Inflammatory macrophage treated with lipopolysaccharide for 4 hours (primary cell): ENCODE measurements at regions not wholly inside any gene's neighbourhood (a gene's known extent, or its start where the extent isn't known, plus 50 kb on each side); places are given as distances from the start of the nearest gene placed in this dataset.

ENCODE experiments used
- DNase-seq: peaks from one replicate; pipeline ENCODE4 v3.0.0-alpha.2; 2020

DNA sequence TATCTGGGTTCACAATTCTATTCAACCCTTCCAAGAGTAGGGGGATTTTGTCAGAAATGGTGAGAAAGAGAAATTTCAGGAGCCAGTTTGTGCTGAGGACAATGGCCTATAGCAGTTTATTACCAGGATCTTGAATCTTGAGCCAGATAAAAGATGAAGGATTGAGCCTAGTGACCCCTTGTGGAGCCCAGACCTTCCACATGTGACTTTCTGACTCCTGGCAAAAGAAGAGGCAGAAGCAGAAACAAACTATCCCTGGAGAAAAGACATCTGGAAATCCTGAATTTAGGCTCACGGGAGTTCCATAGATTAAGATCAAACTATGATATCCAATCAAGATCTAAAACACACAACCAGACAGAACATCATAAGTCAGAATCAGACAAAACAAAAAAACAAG is 60.9 kb upstream of the CHRM2 start:
- no peak for DNase-seq

DNA sequence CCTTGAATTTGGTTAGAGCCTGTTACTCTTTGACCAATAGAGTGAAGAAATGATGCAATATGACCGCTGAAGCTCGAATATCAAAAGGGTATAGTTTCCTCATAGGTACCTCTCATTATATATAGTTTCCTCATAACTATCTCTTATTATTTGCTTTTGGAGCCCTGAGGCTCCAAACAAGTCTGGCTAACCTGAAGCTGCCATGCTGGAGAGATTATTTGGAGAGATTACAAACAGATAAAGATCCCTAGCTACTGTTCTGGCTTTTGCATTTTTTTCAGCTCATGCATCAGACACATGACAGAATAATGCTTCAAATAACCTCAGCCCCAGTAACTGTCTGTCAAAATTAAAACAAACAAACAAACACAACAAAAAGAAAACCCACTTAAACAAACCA is 65.4 kb upstream of the CHRM2 start:
- no peak for DNase-seq

DNA sequence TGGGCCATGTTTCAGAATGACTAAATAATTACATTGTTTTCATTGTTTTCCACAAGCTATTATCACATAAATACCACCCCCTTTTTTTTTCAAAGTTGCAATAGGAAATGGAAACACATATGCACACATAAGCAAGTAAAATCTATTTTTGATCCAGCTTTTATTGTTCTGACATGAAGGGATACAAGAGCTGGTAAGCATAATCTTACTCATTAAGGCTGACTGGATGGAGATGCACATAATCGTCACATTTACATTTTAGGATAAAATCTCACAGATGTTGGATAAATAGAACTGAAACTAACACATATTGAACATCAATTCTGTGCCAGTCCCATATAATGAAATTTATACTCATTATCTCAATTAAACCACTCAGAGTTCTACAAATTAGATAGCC is 84.5 kb upstream of the CHRM2 start:
- DNase-seq, result no peak

DNA sequence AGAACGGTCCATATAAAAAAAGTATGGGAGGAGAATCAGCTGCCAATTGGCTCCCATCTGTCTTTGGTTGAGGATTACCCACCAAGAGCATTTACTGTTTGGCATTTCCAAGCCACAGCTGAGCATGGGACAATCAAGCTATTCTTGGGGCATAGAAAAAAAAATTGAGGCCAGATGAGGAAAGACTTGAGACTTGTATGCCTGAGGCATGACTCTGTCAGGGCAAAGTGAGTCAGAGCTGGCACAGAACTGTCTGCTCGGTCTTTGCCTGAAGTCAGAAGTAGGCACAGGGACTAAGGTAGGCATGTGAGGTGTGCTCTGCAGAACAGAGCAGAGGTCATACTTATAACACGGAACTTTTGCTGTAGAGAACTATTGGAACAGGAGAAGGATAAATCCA is 126.5 kb upstream of the CHRM2 start:
- no peak for DNase-seq

DNA sequence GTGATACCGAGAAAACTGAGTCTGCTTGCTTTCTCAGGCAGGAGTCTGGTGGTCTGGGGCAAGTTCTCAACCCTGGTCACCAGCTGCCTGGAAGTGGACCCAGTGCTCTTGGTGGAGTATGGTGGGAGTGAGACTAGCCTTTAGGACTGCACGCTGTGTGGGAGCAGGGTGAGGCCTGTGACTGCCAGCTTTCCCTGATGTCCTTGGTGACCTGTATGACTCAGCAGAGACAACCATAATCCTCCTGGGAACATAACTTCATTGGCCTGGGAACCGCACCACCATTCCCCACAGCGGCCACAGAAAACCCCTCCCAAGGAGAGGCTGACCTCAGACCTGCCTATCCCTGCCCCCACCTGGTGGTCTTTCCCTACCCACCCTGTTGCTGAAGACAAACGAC is 139.5 kb upstream of the CHRM2 start:
- DNase-seq, result no peak

DNA sequence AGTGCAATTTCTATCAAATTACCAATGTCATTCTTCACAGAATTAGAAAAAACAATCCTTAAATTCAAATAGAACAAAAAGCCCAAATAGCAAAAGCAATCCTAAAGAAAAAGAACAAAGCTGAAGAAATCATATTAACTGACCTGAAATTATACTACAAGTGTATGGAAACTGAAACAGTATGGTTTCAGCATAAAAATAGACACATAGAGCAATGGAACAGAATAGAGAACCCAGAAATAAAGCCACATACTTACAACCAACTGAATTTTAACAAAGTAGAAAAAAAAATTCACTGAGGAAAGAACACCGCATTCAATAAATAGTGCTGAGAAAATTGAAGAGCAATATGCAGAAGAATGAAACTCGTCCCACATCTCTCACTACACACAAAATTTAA is 142.0 kb upstream of the CHRM2 start:
- no peak for DNase-seq

DNA sequence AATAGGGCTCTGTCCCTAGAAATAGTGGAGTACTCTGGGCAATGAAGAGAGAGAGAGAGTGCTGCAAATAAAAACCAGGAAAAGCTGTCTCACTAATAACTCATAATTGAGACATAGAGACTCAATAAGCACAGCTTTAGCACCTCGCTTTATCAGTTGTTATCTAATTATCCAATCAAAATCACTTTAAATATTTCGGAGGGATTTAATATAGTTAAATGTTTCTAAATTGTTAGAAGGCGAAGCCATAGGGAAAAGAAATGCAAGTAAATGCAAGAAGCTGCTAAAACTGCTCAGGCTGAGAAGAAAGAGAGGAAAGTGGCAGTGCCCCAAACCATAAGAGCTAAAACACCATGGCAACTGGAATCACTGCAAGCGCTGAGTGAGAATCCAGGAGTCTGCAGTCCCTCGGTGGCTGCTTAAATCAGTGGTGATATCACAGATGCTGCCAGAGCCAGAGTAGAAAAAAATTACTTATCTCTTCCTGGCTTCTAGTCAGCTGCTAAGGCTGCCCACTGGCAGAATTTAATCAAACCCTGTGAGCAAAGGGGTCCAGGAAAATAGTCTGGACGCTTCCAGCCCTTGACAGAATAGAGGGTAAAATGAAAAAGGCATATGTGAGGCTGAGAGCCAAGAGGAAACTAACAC is 150.4 kb upstream of the CHRM2 start:
- DNase-seq, result no peak

DNA sequence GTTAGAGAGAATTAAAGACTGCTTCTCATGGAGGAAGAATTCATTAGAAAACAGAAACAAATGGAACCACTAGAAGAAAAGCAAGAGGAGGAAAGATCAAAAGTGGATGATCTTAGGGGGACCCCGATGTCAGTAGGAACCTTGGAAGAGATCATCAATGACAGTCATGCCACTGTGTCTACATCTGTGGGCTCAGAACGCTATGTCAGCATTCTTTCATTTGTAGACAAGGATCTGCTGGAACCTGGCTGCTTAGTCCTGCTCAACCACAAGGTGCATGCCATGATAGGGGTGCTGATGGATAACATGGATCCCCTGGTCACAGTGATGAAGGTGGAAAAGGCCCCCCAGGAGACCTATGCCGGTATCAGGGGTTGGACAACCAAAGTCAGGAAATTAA is 154.4 kb upstream of the CHRM2 start:
- DNase-seq, result no peak

DNA sequence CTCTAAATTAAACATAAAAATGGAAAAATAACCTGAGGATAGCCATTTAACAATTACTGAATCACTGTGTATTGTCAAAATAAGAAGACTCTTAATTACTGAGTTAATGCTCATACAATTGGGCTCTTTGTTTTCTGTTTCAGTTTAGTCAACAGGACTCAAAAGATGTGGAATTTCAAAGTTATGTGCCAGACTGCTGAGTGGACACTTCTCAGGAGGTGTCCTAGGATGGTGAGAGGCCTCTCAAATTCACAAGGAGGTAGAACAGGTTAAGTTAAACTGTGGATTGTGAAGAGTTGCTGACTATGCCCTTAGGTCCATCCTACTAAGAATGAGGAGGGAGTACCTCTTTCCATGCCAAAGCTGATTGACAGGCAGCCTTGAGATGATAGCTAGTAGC is 157.7 kb upstream of the CHRM2 start:
- no peak for DNase-seq

DNA sequence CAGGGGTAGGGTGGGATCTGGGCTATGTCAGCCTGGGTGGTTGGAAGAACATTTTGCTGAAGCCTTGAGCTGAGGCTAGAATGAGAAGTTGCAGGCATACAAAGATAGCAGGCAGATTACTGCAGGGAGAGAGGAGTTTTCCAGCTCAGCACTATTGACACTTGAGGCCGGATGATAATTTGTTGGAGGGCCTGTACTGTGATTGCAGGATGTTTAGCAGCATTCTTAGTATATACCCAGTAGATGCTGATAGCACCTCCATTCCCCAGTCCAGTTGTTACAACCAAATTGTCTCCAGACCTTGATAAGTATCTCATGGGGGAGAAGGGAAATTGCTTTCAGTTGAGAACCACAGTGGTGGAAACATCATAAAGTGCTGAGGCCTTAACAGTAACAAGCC is 158.6 kb upstream of the CHRM2 start:
- no peak for DNase-seq

DNA sequence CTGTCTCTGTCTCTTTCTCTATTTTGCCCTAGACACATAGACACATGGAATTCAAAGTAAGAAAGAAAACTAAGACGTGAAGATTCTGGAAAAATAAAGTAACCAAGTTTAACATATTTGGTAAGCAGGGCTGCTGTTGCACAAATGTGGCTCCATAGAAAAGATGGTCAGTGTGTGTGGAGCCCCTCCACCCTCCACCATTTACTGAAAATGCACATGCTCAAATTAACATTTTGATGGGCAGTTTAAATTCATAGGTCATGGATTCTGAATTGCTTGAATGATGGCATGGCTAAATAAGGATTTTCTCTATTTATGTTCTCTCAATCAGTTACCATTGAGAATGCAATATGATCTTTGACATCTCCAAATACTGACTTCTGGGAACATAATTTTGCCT is 165.5 kb upstream of the CHRM2 start:
- no peak for DNase-seq

DNA sequence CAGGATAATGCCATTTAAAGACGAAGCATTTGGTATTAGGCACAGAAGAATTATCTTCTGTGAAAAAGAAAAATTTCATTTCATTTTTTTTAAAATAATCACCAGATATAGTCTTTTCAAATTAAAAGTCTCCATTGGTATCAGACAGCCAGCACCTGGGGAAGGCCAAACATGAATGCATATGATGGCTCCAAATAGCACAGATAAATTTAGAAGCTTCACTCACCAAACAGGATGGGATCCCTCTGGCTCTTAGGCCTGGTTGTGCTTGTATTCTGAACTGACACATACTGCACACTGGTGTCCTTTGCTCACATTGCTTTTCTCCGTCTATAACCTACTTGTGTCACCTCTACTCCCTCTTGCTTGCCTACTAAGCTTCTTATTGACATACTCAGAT is 169.5 kb upstream of the CHRM2 start:
- no peak for DNase-seq

DNA sequence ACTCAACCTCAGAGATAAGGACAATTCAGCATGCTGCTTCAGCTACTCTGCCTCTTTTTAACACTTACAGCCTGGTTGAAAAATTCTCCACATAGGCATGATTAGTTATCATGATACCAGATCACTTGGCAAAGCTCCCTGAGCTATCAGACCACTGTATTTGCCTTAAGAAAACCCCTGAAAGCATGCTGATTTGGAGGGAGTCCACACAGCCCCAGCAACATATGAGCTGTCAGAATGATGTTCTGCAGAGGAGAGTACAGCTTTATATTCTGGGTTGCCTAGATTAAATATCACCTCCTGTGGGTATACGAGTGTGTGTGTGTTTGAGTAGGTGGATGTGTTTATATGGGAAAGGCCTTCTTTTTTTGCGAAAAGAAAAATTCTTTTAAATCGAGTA is 170.2 kb upstream of the CHRM2 start:
- DNase-seq, result no peak

DNA sequence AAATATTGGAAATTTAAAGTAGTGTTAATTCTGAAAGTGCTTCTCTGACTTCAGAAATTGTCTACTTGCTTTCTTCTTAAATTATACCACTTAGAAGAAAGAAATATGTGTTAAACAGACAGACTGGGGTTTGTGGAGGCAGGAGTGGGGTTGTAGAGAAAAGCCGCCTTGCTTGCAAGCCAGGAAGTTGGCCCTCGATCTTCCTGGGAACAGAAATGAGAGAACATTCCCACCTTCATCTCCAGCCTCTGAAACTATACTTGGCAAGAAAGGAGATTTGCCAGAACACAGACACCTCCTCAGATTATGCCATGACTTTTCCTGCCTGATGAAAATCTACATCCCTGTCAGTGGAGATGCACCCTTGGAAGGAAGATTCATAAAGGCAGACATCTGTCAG is 171.2 kb upstream of the CHRM2 start:
- no peak for DNase-seq

DNA sequence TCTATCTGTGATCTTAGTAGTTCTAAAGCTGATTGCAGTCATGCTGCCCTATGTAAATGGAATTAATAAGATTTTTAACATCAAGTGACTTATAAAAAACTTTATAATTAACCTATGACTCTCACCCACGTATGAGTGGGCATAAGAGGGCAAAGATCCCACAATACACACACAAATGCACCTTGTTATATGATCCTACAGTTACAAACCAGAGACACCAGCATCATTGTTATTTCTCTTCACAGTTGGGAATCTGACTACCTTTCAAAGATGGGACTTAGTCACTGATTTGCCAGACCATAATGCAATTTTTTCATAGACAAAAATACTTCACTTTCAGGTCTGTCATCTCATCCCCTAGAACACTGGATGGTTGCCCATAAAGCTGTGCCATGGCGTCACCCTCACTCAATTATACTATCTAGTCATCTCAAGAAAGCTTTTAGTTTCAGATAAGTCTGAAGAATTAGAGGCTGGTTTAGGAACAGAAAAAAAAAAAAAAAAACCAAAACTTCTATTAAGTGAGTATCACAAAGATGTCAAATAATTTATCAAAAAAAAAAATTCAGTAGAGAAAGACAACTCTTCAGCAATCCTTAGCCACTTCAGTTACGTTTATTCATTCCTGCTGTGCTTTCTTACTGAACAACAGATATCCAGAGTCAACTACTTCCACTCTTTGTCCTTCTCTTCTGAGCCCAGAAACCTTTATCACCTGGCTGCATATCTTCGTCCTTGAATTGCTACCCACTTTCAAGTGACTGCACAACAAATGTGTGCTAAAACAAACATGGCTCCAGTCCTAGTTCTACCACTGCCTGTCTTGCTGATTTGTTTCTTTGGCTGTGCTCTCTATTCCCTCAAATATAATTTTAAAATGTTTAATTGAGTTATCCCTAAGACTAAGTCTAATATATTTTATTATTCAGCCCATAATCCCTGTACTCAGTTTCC is 175.0 kb upstream of the CHRM2 start:
- DNase-seq, result no peak

DNA sequence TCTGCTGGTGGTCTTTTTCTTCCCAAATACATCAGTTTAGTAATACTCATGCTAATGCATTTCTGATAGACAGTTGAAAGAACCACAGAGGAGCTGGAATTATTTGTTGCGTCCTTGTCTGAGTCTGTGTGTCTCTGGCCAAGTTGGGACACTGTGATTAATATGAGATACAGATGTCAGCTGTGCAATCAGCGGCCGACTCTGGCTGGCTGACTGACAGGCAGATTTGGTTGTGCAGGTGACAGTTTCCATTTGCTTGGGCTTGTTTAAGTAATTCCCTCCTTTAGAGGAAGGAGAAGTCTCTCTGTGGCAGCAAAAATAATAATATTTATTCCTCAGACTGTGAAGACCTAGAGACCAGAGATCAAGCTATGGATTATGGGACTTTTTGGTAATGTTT is 176.2 kb upstream of the CHRM2 start:
- no peak for DNase-seq

DNA sequence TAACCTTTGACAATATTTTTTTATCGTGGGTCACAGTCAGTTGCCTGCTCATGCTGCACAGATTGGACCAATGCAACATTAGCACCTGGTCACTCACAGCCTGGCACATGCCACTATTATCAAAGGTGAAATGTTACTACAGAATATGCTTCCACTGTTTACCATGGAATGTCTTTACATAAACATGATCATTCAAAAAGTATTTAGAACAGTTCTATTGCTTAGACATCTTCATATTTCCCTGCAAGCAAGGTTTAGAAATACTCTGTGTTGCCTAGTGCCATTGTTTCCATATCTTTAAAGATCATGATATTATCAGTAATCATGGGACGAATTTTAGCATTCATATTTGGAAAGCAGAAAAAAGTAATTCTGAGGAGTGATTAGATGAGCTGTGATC is 179.9 kb upstream of the CHRM2 start:
- no peak for DNase-seq

DNA sequence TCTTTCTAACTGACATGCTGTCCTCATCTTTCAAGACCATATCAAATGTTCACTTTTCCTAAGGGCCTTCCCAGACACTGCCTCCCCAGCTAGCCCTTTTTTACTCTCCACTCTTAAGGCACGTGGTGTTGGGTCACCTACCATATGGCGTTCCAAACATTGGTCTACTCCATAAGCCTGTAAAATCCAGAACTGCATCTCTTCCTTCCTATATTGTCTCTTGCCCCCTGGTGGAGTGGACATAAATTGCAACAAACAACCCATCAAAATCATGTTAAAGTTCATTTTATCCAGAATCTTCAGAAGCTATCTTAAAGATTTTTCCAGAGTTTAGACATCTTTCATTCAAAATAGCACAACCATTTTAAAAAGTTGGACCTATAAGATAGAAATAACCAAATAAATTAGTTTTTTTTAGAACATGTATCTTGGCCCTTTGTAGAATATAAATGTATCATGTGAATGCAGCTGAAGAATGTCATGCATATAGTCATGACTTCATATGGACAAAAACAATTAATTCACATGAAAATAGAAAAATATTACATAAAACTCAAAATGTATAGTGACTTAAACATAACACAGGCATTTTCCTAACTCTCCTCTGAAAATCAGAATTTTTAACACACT is 180.6 kb upstream of the CHRM2 start:
- peak; percentile 26 for DNase-seq

DNA sequence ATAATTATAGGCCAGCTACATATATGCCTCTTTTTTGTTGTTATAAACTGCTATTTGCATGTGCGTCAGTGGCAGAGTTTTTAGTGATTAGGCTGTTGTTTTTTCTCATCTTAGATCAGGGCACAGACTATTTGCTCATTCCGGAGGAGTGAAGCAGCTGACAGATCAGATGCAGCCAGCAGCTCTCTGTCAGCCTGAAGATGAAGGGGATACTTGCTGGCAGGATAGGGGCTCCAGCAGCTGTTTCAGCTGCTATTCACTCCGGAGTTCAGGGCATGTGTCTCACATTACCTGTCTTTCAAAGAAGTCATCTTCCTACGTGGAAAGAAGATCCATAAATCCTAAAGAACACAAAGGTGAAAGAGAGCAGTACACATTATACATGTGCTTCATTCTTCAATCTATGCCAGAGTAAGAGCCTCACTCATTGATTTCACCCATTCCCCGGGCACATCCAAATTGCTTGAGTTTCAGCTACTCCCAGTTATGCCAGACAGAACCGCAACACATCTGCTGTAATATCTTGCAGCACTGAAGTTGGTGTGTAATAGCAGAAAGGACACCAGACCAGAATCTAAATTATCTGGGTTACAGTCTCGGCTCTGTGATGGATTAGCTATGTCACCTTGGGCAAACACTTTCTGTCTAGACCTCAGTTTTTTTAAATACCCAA is 182.8 kb upstream of the CHRM2 start:
- DNase-seq, result no peak

DNA sequence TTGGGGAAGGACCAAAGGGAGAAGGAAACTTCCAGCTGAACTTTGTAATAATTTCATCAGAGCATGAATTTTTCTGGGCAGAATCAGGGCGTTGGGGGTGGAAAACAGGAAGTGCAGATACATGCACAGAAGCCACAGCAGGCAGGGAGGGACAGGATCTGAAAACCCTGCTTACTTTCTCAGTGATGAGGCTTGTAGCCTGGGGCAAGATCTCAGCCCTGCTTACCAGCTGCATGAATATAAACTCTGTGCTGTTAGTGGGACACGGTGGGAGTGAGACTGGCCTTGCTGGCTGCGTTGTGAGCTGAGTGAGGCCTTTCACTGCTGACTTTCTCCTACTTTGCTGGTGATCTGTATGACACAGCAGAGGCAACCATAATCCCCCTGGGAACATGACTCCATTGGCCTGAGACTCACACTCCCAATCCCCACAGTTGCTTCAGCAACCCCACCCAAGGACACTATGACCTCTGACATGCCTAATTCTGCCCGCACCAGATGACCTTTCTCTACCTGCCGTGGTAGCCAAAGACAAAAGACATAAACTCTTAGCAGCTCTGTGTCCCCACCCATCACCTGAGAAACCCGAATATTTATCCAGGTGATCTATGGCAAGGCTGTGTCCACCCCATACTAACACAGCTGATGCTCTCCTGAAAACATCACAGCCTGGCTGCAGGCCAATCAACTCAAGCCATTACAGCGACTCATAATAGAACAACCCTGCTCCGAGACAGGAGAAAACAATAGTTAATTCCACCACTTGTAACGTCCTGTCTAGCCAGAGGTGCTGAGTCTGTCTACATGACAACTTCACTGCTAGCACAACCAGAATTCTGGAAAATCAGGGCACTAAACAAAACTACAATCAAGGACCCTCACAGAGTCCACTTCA is 190.7 kb upstream of the CHRM2 start:
- peak; percentile 0 for DNase-seq

DNA sequence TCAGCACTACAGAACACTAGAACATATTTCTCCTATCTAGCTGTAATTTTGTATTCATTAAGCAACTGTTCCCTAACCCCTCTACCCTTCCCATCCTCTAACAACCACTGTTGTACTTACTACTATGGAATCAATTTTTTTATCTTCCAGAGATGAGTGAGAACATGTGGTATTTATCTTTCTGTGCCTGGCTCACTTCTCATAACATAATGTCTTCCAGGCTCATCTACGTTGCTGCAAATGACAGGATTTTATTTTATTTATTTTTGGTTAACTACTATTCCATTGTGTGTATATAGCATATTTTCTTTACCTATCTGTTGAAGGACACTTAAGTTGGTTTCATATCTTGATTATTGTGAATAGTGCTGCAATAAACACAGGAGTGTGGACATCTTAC is 200.9 kb upstream of the CHRM2 start:
- no peak for DNase-seq

DNA sequence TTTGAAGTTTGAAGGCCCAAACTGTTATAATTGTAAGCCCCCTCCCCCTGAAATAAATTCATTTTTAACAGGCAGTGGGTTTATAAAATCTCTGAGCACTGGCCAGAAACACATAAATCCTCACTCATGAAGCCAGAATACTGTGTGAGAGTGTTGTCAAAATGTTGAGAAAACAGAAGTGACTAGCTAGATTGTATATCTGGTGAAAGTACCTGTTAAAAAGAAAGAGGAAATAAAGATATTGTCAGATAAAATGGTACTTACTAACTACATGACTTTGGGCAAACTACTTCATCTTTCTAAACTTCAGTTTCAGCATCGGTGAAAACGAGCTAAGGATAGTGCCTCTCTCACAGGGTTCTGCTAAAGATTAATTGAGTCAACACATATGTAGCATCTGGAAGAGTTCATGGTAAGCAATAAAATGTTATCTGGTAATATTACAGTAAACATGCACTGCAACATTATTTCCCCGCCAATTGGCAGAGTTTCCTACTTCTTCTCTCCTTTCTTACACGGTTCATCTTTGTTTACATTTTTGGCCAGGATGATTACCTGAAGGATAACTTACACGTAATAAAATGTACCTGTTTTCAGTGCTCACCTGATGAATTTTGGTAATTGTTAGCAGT is 202.5 kb upstream of the CHRM2 start:
- no peak for DNase-seq
